ENCODE measurements at regions not wholly inside any gene's neighbourhood (a gene's known extent, or its start where the extent isn't known, plus 50 kb on each side); places are given as distances from the start of the nearest gene placed in this dataset.
"Not testable (repeated sequence)": the region's sequence is repeated elsewhere in the genome, so short reads cannot be mapped to it uniquely, and the experiment has no call there.

DNA sequence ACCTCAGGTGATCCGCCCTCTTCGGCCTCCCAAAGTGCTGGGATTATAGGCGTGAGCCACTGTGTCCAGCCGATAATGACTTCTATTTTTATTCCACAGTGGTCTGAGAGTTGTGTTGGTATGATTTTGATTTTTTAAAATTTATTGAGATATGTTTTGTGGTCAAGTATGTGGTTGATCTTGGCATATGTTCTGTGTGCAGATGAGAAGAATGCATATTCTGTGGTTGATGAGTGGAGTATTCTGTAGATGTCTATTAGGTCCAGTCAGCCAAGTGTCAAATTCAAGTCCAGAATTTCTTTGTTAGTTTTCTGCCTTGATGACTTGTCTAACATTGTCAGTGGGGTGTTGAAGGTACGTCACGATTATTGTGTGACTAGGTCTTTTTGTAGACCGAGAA is 338.2 kb upstream of the TARS1 start:
- no peaks in the 10 kb centered on the region for H3K27me3 ChIP-seq (ENCODE audit: control insufficient read depth in 3 of 3, insufficient read depth in 3 of 3, low read length in 3 of 3)
- 84 to 87% (median 86%) methylated on average over 7 of the region's 7 CpGs for WGBS, 3 donors
- H3K4me3 ChIP-seq (ENCODE audit: low read depth in 1 of 3, low read length in 3 of 3) = no peak overlapping the region
- no peak overlapping the region for H3K27ac ChIP-seq (ENCODE audit: low read depth in 1 of 3, low read length in 2 of 3)
- DNase-seq = no peak
- FAIRE-seq = no peak
- H3K9me3 ChIP-seq (ENCODE audit: control insufficient read depth in 2 of 2, insufficient read depth in 1 of 2, low read depth in 1 of 2, low read length in 1 of 2) = peaks cover 1 to 23% of the 10 kb centered on the region in 2 donors
- no peaks in the 10 kb centered on the region for H3K4me1 ChIP-seq (ENCODE audit: control insufficient read depth in 3 of 3, insufficient read depth in 2 of 3, low read depth in 1 of 3, low read length in 2 of 3)
- no peaks in the 10 kb centered on the region for H3K36me3 ChIP-seq (ENCODE audit: control insufficient read depth in 3 of 3, insufficient read depth in 2 of 3, low read depth in 1 of 3, low read length in 3 of 3)

DNA sequence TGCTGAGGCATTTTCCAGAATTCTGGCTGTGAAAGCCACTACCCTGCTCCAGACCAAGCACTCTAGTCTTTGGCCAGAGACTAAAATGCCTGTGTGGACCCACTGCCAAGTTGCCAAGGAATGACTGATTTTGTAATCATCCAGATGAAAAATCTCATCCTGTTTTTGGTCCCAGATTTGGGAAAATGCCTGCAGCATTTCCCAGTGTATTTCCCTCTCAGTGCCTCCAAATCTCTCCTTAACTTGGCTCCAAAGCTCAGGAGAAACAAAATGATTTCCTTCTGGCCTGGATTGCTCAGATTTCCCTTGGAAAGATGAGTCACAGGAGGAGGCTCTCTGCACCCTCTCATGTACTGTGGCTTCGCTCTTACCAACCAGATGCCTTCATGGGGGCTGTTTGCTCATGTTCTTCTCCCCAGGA is 335.2 kb upstream of the TARS1 start:
- Histone ChIP-seq H3K27ac (ENCODE audit: low read depth in 1 of 3, low read length in 2 of 3) (no peak overlapping the region), H3K27me3 (ENCODE audit: control insufficient read depth in 3 of 3, insufficient read depth in 3 of 3, low read length in 3 of 3) (no peaks in the 10 kb centered on the region), H3K36me3 (ENCODE audit: control insufficient read depth in 3 of 3, insufficient read depth in 2 of 3, low read depth in 1 of 3, low read length in 3 of 3) (no peaks in the 10 kb centered on the region), H3K4me1 (ENCODE audit: control insufficient read depth in 3 of 3, insufficient read depth in 2 of 3, low read depth in 1 of 3, low read length in 2 of 3) (no peaks in the 10 kb centered on the region), H3K4me3 (ENCODE audit: low read depth in 1 of 3, low read length in 3 of 3) (no peak overlapping the region), H3K9me3 (ENCODE audit: control insufficient read depth in 2 of 2, insufficient read depth in 1 of 2, low read depth in 1 of 2, low read length in 1 of 2) (peaks cover 1 to 35% of the 10 kb centered on the region in 2 donors)
- DNase-seq (no peak), FAIRE-seq (no peak)
- WGBS, 3 donors = 61 to 75% (median 64%) methylated on average over 1 of the region's 1 CpG

DNA sequence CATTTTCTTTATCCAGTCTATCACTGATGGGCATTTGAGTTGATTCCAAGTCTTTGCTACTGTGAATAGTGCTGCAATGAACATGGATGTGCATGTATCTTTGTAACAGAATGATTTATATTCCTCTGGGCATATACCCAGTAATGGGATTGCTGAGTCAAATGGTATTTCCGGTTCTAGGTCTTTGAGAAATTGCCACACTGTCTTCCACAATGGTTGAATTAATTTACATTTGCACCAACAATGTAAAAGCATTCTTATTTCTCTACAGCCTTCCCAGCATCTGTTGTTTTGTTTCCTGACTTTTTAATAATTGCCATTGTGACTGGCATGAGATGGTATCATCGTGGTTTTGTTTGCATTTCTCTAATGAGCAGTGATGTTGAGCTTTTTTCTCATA is 330.3 kb upstream of the TARS1 start:
- not testable (repeated sequence) for H3K4me3 ChIP-seq (ENCODE audit: low read depth in 1 of 3, low read length in 3 of 3); H3K4me1 ChIP-seq (ENCODE audit: control insufficient read depth in 3 of 3, insufficient read depth in 2 of 3, low read depth in 1 of 3, low read length in 2 of 3); DNase-seq; H3K36me3 ChIP-seq (ENCODE audit: control insufficient read depth in 3 of 3, insufficient read depth in 2 of 3, low read depth in 1 of 3, low read length in 3 of 3); FAIRE-seq; H3K27me3 ChIP-seq (ENCODE audit: control insufficient read depth in 3 of 3, insufficient read depth in 3 of 3, low read length in 3 of 3); H3K27ac ChIP-seq (ENCODE audit: low read depth in 1 of 3, low read length in 2 of 3)
- WGBS, 3 donors = 72 to 88% (median 82%) methylated on average over 2 of the region's 2 CpGs
- H3K9me3 ChIP-seq (ENCODE audit: control insufficient read depth in 2 of 2, insufficient read depth in 1 of 2, low read depth in 1 of 2, low read length in 1 of 2) = peaks cover 1 to 27% of the 10 kb centered on the region in 2 donors

DNA sequence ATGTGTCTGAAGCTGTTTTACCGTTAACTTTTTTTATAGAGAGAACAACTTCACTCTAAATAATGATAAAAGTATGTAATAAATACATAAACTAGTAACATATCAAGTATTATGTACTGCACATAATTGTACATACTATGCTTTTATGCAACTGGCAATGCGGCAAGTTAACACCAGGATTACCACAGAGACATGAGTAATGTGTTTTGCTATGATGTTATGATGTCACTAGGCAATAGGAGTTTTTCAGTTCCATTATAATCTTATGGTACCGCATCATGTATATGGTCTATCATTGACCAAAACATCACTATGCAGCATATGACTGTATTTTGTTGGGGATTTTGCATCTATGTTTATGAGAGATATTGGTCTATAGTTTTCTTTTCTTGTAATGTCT is 326.4 kb upstream of the TARS1 start:
- Histone ChIP-seq H3K4me1 (ENCODE audit: control insufficient read depth in 3 of 3, insufficient read depth in 2 of 3, low read depth in 1 of 3, low read length in 2 of 3) (no peaks in the 10 kb centered on the region), H3K9me3 (ENCODE audit: control insufficient read depth in 2 of 2, insufficient read depth in 1 of 2, low read depth in 1 of 2, low read length in 1 of 2) (peaks cover 1 to 8% of the 10 kb centered on the region in 2 donors), H3K36me3 (ENCODE audit: control insufficient read depth in 3 of 3, insufficient read depth in 2 of 3, low read depth in 1 of 3, low read length in 3 of 3) (no peaks in the 10 kb centered on the region), H3K27me3 (ENCODE audit: control insufficient read depth in 3 of 3, insufficient read depth in 3 of 3, low read length in 3 of 3) (no peaks in the 10 kb centered on the region), H3K27ac (ENCODE audit: low read depth in 1 of 3, low read length in 2 of 3) (no peak overlapping the region), H3K4me3 (ENCODE audit: low read depth in 1 of 3, low read length in 3 of 3) (no peak overlapping the region)
- 73 to 83% (median 73%) methylated on average over 3 of the region's 3 CpGs for WGBS, 3 donors
- FAIRE-seq = no peak
- no peak for DNase-seq

DNA sequence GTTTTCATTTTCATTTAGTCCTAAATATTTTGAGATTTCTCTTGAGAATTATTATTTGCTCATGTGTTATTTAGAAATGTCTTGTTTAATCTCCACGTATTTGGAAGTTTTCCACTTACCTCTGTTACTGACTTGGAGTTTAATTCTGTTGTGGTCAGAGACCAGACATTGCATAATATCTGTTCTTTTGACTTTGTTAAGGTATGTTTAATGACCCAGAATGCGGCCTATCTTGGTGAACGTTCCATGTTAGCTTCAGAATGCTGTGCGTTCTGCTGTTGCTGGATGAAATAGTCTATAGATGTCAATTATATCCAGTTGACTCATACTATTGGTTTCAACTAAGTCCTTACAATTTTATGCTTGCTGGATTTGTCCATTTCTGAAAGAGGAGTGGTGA is 325.3 kb upstream of the TARS1 start:
- H3K9me3 ChIP-seq (ENCODE audit: control insufficient read depth in 2 of 2, insufficient read depth in 1 of 2, low read depth in 1 of 2, low read length in 1 of 2) = peaks cover 1 to 6% of the 10 kb centered on the region in 2 donors
- H3K4me3 ChIP-seq (ENCODE audit: low read depth in 1 of 3, low read length in 3 of 3) = no peak overlapping the region
- no peak for FAIRE-seq
- no peak overlapping the region for H3K27ac ChIP-seq (ENCODE audit: low read depth in 1 of 3, low read length in 2 of 3)
- no peaks in the 10 kb centered on the region for H3K36me3 ChIP-seq (ENCODE audit: control insufficient read depth in 3 of 3, insufficient read depth in 2 of 3, low read depth in 1 of 3, low read length in 3 of 3)
- no peaks in the 10 kb centered on the region for H3K4me1 ChIP-seq (ENCODE audit: control insufficient read depth in 3 of 3, insufficient read depth in 2 of 3, low read depth in 1 of 3, low read length in 2 of 3)
- WGBS, 3 donors = 82 to 94% (median 91%) methylated on average over 4 of the region's 4 CpGs
- no peak for DNase-seq
- no peaks in the 10 kb centered on the region for H3K27me3 ChIP-seq (ENCODE audit: control insufficient read depth in 3 of 3, insufficient read depth in 3 of 3, low read length in 3 of 3)

DNA sequence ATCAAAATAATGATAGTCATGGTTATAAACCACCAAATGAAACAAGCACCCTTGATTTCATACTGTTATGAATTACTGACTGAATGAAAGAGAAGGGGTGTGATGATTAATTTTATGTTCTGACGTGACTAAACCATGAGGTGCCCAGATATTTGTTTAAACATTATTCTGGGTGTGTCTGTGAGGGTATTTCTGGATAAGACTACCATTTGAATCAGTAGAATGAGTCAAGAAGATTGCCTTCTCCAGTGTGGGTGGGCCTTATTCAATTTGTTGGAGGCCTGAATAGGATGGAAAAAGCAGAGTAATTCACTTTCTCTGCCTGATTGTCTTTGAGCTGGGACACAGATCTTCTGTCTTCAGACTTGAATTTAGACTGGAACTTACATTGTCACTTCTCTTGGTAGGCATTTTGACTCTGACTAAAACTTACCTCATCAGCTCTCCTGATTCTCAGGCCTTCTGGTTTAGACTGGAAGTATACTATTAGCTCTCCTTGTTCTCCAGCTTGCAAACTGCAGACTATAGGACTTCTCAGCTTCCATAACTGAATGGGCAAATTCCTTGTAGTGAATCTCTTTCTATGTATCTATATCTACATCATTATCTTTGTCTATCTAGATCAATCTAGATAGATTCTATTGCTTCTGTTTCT is 321.9 kb upstream of the TARS1 start:
- H3K9me3 ChIP-seq (ENCODE audit: control insufficient read depth in 2 of 2, insufficient read depth in 1 of 2, low read depth in 1 of 2, low read length in 1 of 2) = no peaks in the 10 kb centered on the region
- FAIRE-seq (no peak), DNase-seq (no peak)
- H3K4me3 ChIP-seq (ENCODE audit: low read depth in 1 of 3, low read length in 3 of 3) = no peak overlapping the region
- H3K27ac ChIP-seq (ENCODE audit: low read depth in 1 of 3, low read length in 2 of 3) = no peak overlapping the region
- WGBS, 3 donors = 63 to 81% (median 65%) methylated on average over 1 of the region's 1 CpG
- no peaks in the 10 kb centered on the region for H3K36me3 ChIP-seq (ENCODE audit: control insufficient read depth in 3 of 3, insufficient read depth in 2 of 3, low read depth in 1 of 3, low read length in 3 of 3)
- no peaks in the 10 kb centered on the region for H3K4me1 ChIP-seq (ENCODE audit: control insufficient read depth in 3 of 3, insufficient read depth in 2 of 3, low read depth in 1 of 3, low read length in 2 of 3)
- no peaks in the 10 kb centered on the region for H3K27me3 ChIP-seq (ENCODE audit: control insufficient read depth in 3 of 3, insufficient read depth in 3 of 3, low read length in 3 of 3)

DNA sequence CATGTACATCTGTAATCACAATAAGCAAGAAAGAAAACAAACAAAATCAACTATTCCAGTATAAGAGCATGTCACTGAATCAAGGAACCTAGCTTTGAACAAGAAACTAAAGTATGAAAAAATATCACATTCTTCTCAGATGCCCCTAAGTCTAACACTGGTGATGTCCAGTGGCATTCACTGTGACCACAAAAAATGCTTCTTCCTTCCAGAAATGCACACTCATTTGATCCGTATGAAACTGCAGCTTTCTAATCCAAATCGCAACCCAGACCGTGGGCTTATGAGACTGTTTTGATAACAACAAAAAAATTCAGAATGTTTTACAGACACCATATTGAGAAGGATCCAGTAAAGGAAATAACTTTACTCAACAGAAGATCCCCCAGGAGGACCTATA is 320.1 kb upstream of the TARS1 start:
- no peak overlapping the region for H3K4me3 ChIP-seq (ENCODE audit: low read depth in 1 of 3, low read length in 3 of 3)
- H3K27ac ChIP-seq (ENCODE audit: low read depth in 1 of 3, low read length in 2 of 3) = no peak overlapping the region
- 92 to 93% (median 93%) methylated on average over 3 of the region's 3 CpGs for WGBS, 3 donors
- no peaks in the 10 kb centered on the region for H3K9me3 ChIP-seq (ENCODE audit: control insufficient read depth in 2 of 2, insufficient read depth in 1 of 2, low read depth in 1 of 2, low read length in 1 of 2)
- H3K4me1 ChIP-seq (ENCODE audit: control insufficient read depth in 3 of 3, insufficient read depth in 2 of 3, low read depth in 1 of 3, low read length in 2 of 3) = no peaks in the 10 kb centered on the region
- no peak for FAIRE-seq
- DNase-seq = no peak
- no peaks in the 10 kb centered on the region for H3K27me3 ChIP-seq (ENCODE audit: control insufficient read depth in 3 of 3, insufficient read depth in 3 of 3, low read length in 3 of 3)
- no peaks in the 10 kb centered on the region for H3K36me3 ChIP-seq (ENCODE audit: control insufficient read depth in 3 of 3, insufficient read depth in 2 of 3, low read depth in 1 of 3, low read length in 3 of 3)

DNA sequence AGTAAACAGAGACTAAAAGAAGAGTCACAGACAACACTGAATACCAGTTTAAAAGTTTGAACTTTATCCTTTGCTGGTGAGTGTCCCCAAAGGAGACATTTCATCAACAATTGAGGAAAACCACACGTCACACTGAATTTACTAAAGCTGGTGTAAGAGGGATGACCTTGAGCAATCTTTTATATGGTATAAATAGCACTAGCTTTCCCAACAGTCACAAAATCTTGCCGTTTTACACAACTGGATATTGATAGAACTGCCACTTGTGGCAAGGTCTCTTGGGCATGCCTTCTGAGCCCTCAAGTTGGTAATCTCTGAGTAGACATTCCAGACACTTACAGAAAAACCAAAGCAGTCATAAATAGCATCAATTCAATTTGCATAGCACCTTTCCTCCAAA is 311.5 kb upstream of the TARS1 start:
- peaks cover 0 to 17% of the 10 kb centered on the region in 2 donors for H3K9me3 ChIP-seq (ENCODE audit: control insufficient read depth in 2 of 2, insufficient read depth in 1 of 2, low read depth in 1 of 2, low read length in 1 of 2)
- FAIRE-seq (no peak), DNase-seq (no peak)
- H3K4me3 ChIP-seq (ENCODE audit: low read depth in 1 of 3, low read length in 3 of 3) = no peak overlapping the region
- H3K27ac ChIP-seq (ENCODE audit: low read depth in 1 of 3, low read length in 2 of 3) = no peak overlapping the region
- H3K36me3 ChIP-seq (ENCODE audit: control insufficient read depth in 3 of 3, insufficient read depth in 2 of 3, low read depth in 1 of 3, low read length in 3 of 3) = no peaks in the 10 kb centered on the region
- WGBS, 3 donors = 57 to 76% (median 76%) methylated on average over 2 of the region's 2 CpGs
- H3K4me1 ChIP-seq (ENCODE audit: control insufficient read depth in 3 of 3, insufficient read depth in 2 of 3, low read depth in 1 of 3, low read length in 2 of 3) = no peaks in the 10 kb centered on the region
- H3K27me3 ChIP-seq (ENCODE audit: control insufficient read depth in 3 of 3, insufficient read depth in 3 of 3, low read length in 3 of 3) = no peaks in the 10 kb centered on the region

DNA sequence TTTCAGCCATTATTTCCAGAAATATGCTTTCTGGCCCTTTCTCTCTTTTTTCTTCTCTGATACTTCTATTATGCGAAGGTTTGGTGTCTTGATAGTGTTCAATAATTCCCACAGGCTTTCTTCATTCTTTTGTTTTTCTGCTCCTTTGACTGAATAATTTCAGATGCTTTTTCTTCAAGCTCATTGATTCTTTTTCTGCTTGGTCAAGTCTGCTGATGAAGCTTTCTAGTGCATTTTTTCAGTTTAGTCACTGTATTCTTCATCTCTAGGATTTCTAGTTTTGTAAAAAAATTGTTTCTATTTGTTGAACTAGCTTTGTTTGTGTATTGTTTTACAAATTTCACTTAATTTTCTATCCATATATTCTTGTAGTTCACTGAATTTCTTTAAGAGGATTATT is 304.0 kb upstream of the TARS1 start:
- no peak overlapping the region for H3K27ac ChIP-seq (ENCODE audit: low read depth in 1 of 3, low read length in 2 of 3)
- FAIRE-seq (no peak), DNase-seq (no peak)
- no peaks in the 10 kb centered on the region for H3K27me3 ChIP-seq (ENCODE audit: control insufficient read depth in 3 of 3, insufficient read depth in 3 of 3, low read length in 3 of 3)
- no peaks in the 10 kb centered on the region for H3K4me1 ChIP-seq (ENCODE audit: control insufficient read depth in 3 of 3, insufficient read depth in 2 of 3, low read depth in 1 of 3, low read length in 2 of 3)
- WGBS, 3 donors = 81 to 95% (median 95%) methylated on average over 1 of the region's 1 CpG
- H3K9me3 ChIP-seq (ENCODE audit: control insufficient read depth in 2 of 2, insufficient read depth in 1 of 2, low read depth in 1 of 2, low read length in 1 of 2) = peaks cover 0 to 30% of the 10 kb centered on the region in 2 donors
- no peaks in the 10 kb centered on the region for H3K36me3 ChIP-seq (ENCODE audit: control insufficient read depth in 3 of 3, insufficient read depth in 2 of 3, low read depth in 1 of 3, low read length in 3 of 3)
- no peak overlapping the region for H3K4me3 ChIP-seq (ENCODE audit: low read depth in 1 of 3, low read length in 3 of 3)

All from small intestine (tissue), 7 donors.